Coronary artery (tissue), 2 donors: ENCODE measurements at regions not wholly inside any gene's neighbourhood (a gene's known extent, or its start where the extent isn't known, plus 50 kb on each side); places are given as distances from the start of the nearest gene placed in this dataset.

Experiments
- DNase-seq: peaks from one replicate; pipeline ENCODE4 v3.0.0-alpha.2; 2017; ENCODE audit warnings: low spot score
- H3K27ac ChIP-seq, 2 donors: fragments of 200-600 bp; sonication (generic); one replicate each; pipeline ENCODE4 v1.5.1; 2016 to 2019
- H3K4me3 ChIP-seq: fragments of 200-600 bp; sonication (generic); 2 replicates; pipeline ENCODE4 v1.5.1; 2016; ENCODE audit warnings: mild to moderate bottlenecking, moderate library complexity
- TF ChIP-seq, protein P1 (sequence below): fragments of 200-600 bp; sonication (generic); IDR thresholded peaks from one replicate; pipeline ENCODE4 v1.5.1; 2019; ENCODE audit warnings: antibody characterized with exemption

DNA sequence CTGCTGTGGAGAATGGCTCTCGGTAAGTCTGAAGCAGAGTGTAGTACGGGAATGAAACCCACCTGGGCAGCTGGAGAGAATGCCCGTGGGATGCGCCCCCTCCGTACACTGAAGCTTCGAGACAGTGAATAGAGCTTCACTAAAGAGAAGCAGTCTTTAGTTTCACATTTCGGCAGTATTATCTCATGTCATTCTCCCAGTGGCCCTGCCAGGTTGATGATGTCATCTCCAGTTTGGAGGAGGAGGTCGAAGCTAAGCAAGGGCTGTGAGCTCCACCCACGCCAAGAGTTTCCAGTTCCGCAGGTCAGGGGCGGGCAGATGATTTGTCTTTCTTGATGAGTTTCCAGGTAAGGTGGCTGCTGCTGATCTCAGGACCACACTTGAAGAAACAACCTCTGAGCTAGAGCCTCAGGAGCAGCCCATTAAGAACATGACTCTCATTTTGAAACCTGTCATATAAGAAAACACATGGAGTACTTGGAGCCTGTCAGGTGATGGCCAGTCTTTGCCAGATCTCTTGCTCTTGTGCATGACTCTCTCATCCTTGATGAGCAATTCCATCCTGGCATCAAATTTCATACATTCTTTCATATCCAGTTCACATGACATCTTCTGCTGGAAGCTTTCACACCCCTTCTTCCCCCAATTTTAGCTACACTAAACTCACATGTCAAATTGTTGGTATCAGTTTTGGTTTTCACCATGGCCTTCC, 475.0 kb downstream of the RNF144A start:
- no peak overlapping the region for H3K4me3 ChIP-seq
- no peak for DNase-seq
- TF ChIP-seq, protein P1, sequence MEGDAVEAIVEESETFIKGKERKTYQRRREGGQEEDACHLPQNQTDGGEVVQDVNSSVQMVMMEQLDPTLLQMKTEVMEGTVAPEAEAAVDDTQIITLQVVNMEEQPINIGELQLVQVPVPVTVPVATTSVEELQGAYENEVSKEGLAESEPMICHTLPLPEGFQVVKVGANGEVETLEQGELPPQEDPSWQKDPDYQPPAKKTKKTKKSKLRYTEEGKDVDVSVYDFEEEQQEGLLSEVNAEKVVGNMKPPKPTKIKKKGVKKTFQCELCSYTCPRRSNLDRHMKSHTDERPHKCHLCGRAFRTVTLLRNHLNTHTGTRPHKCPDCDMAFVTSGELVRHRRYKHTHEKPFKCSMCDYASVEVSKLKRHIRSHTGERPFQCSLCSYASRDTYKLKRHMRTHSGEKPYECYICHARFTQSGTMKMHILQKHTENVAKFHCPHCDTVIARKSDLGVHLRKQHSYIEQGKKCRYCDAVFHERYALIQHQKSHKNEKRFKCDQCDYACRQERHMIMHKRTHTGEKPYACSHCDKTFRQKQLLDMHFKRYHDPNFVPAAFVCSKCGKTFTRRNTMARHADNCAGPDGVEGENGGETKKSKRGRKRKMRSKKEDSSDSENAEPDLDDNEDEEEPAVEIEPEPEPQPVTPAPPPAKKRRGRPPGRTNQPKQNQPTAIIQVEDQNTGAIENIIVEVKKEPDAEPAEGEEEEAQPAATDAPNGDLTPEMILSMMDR: no peak
- no peak overlapping the region for H3K27ac ChIP-seq

DNA sequence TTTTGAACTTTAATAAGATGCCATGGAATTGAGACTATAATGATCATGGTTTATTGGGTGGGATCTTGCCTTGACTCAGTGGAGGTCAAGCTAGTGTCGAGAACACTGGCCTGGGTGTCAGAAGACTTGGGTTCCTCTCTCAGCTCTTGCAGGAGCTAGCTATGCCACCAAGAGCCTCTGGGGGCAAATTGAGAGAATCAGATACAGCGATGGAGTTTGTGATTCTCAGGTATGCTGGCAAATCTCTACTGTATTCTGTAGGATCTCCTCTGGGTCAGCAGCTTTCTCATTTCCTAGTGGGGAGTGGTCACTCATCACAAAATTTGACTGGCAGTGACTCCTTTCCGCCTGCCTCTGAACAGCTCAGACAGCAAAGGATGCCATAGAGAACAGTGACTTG, 477.0 kb downstream of the RNF144A start:
- no peak for DNase-seq
- H3K4me3 ChIP-seq: no peak overlapping the region
- TF ChIP-seq, protein P1: no peak
- H3K27ac ChIP-seq: no peak overlapping the region

DNA sequence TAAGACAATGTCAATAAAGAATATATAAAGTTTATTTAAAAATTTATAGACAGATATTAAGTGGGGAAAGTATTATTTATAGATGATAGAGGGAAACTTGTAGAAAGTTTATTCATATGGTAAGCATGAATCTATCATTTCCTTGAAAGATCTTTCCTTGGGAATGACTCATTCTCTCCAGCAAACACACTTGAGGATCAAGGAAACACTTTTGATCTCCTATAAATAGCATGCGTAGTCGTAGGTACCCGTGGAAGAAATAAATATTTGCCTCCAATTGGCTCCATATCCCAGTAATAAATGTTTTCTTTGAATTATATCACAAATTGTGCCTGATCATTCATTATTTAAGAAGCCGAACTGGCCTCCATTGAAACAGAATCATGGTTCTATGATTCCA, 483.4 kb downstream of the RNF144A start:
- H3K27ac ChIP-seq: no peak overlapping the region
- H3K4me3 ChIP-seq: no peak overlapping the region
- TF ChIP-seq, protein P1: no peak
- DNase-seq: no peak

DNA sequence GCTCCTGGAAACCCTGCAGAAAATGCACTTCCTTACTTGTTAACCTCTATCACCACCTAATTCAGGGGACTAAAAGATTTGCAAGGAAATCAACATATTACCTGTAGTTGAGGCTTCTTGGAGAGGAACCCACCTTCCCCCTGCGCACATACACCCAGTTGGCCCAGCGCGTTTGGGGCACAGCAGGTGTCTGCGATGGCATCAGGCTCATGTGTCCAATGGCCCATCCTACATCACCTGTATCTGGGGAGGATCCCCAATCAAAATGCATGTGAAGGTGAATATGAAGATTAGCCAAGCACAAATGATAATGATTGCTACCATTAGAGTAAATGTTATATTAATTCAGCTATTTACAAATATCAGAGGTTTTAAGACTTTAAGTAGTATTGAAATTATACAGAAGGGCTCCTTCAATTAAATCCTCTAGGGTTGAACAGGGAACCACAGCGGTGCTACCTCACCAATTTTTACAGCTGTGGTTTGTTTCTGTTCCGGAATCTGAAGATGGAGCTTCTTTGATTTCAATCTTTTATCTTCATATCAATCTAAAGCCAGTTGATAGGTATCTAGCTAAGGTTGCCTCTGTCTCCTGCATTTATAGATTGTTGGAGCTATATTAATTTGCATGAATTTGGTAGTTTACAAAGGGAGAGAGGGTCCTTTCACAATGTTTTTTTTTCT, 486.0 kb downstream of the RNF144A start:
- TF ChIP-seq, protein P1: no peak
- DNase-seq: no peak
- H3K4me3 ChIP-seq: no peak overlapping the region
- no peak overlapping the region for H3K27ac ChIP-seq

DNA sequence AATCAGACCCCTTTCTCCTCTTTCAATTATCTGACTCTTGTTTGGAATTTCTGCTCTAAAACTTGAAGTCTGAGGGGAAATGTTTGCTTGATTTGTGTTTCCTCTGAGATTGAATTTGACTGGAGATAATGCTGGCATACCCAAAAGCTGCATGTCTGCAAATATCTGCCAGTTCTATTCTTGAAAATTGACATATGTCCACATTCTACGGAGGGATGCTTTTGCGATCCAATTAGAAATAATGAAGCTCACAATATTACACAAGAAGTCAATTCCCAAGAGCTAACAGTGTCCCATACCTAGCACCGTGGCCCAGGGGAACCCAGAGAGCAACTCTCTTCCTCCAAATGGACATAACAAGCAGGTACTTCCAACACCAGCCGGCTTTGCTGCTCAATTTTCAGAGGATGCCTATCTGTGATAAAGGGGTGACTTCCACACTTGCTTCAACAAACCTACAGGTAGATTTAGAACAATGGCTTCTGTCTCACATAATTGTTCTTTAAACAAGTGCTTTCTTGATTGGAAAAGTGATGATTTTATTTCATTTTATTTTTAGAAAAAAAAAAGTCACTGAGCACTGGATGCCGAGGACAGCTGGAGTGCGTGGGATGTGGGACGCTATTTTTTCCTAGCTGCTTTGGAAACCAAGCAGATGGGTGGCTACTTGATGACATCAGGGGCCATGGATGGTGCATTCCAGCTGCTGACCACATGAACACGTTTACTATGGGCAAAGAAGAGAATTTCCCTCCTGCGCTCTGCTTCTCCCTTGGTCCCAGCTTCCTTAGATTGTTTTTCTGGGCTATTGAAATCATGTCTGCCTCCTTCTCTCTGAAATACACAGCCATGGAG, 488.9 kb downstream of the RNF144A start:
- TF ChIP-seq, protein P1: no peak
- DNase-seq: no peak
- Histone ChIP-seq H3K4me3 (no peak overlapping the region), H3K27ac (no peak overlapping the region)

DNA sequence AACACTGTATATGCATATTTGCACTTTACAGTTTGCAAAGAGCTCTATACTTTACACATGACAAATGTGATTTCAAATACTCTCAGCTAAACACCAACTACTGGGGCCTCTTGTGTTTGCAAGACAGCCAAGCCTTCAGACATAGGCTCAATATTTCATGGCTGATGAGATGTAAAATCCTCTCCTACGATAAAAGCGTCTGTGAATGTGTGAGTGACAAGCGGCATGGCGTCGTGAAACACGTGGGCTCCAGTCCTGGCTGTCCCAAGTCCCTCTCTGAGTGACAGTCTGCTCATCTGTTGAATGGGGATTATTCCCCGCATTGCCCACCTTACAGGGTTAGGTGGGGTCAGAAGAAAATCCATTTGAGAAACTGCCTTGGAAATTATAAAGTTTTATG, 489.8 kb downstream of the RNF144A start:
- H3K27ac ChIP-seq: no peak overlapping the region
- H3K4me3 ChIP-seq: no peak overlapping the region
- TF ChIP-seq, protein P1: no peak
- DNase-seq: no peak
